ENCODE measurements at regions not wholly inside any gene's neighbourhood (a gene's known extent, or its start where the extent isn't known, plus 50 kb on each side); places are given as distances from the start of the nearest gene placed in this dataset.

- no peak for TF ChIP-seq GATA2 (IDR thresholded peaks at IDR 0.05; ENCODE audit: low read depth, low read length)
- TF ChIP-seq GATA3 (IDR thresholded peaks at IDR 0.05; ENCODE audit: low read depth, low read length): no peak
Observed at GRCh38 chr18:24727685-24728084, 267.2 kb downstream of the HRH4 start.
